GM03348 (cell line): ENCODE measurements at regions not wholly inside any gene's neighbourhood (a gene's known extent, or its start where the extent isn't known, plus 50 kb on each side); places are given as distances from the start of the nearest gene placed in this dataset.
A peak's percentile ranks its signal among the peaks of the same experiment; 100 is the strongest.

Experiments used
- DNase-seq: peaks from one replicate; pipeline ENCODE4 v3.0.0; 2012; ENCODE audit warnings: low spot score

DNA sequence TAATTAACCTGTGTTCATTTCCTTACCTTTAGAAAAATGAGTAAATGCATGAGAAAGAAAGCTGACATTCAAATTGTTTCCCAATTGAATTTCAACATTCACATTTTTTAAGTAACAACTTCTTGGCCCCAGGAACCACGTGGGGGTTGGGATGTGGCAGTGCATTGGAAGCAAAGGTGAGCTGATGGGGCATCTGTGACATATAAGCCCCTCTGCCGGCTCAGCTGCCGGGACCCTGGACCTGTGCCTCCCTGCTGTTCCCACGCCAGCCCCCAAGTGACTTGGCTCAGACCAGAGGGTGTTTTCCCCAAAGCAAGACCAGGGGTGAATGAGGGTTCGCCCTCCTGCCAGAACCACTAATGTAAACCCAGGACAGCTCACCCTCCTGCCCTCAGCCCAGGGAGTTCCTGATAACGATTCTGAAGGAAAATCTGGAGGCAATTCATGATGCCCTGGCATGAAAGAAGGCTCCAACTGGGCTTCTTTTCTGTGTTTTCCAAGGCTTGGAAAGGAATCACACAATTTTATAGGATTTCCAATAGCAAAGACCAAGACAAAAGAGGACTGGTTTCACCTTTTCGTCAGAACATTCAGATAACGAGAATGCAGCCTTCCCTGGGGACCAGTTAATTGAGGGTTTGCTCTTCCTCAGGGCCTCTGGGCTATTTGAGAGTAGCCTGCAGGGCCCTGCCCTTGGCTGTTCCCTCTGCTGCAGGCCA is 193.2 kb upstream of the TWIST2 start:
- no peak for DNase-seq

DNA sequence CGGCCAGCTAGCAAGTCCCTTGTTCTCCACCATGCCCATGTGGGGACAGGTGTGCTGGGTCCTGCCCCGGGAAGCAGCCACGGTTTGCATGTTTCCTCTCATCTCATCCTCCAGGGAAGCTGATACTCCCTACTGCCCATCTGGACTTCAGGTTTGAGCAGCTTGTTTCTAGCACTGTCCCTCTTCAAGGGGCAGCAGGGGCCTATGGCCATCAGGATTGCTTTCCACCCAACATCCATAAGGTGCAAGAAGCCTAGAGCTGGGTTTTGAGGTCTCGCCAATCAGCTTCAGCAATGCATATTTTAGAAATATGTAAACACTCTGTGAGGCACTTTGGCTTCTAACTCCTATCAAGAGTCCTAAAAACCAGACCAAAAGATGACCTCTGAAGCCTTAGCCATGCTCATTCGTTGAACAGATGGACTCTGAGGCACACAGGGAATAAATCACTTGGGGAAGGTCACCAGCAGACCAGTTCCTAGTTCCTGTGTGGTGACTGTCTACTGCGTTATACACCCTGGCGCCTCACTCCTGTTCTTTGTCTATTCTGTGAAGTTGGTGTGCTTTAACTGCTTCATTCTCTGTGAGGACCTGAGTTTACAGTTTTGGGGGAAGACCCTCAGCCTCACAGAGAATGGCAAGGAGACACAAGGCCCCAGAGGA is 192.6 kb upstream of the TWIST2 start:
- no peak for DNase-seq

DNA sequence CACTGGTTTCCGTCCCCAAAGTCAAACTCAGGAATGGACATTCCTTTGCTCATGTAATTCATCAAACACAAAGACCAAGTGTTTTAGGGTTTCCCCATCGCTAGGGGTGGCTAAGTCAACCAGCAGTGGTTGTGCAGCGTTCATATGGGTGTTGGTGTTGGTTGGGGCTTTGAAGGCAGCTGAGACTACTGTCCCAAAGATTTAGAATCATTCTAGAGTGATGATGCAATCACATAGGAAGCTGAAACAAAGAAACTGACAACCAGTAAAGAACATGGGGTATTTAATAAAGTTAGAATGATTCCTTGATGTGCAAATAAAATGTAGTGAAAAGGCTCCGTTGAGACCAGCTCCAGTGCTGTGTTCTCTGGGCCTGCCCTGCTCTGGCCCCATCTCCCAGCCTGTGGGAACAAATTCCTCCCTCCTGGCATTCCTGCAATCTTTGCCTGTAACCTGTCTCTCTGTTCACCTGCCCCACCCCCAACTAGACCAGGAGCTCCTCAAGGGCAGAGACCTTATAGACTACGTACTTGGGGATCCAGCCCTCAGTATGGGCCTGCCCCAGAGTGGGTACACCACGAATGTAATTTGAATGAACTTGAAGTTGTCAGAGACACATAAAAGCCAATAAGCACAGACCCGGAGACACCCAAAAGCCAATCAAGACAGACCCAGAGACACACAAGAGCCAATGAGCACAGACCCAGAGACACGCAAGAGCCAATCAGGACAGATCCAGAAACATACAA is 191.7 kb upstream of the TWIST2 start:
- DNase-seq: no peak

DNA sequence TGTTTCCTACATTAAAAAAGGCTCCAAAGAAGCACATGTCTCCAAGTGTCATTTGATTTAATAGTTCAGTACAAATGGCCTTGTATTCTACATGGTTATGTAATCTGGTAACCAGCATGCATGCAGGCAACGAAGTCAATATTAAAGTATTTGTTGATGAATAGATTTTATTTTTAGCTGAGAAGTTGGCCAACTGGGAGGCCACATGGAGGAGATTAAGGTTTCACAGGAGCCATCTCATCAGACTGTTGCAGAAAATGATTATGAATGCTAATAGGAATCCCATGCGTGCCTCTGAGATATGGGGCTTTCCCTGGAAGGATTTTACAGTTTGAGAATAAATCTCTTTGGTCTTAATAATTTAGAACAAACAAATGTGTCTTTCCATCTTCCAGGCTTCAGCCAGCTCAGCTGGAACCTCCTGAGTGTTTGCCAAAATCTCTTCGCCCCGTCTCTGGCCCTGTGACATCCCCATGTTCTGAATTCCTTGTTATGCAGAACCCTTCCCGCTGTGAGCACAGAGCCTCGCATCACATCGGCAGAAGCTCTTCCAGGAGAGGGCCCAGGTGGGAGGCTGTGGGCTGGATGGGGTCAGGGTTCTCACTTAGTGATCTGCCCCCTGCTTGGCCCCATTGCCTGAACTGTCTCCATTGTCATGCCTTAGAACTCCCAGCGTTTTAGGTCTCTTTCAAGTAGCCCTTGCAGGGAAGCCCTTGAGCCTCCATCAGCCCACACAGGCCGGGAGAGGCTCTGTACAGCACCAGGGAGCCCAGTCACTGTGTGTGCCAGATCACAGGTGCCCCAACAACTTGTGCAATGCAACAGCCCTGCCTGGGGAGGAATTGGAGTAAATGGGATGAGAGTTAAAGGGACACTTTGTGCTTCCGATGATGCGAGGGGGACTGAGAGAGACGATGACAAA is 190.5 kb upstream of the TWIST2 start:
- DNase-seq: peak; percentile 65

DNA sequence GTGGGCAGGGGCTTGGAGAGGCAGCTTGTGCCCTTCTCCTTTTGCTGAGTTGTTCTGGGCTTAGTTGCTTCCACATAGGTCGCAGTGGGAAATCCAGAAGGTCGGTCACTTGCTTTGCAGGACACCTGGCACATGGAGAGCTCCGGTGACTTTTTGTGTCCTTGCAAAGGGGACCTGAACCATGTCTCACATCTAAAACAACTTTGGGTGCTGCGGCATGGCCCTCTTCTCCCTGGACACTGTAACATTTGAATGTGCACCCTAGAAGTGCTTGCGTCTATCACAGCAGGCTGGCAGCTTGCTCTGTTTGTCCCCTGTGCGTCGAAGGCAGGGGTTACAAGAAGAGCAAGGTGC is 189.9 kb upstream of the TWIST2 start:
- no peak for DNase-seq

DNA sequence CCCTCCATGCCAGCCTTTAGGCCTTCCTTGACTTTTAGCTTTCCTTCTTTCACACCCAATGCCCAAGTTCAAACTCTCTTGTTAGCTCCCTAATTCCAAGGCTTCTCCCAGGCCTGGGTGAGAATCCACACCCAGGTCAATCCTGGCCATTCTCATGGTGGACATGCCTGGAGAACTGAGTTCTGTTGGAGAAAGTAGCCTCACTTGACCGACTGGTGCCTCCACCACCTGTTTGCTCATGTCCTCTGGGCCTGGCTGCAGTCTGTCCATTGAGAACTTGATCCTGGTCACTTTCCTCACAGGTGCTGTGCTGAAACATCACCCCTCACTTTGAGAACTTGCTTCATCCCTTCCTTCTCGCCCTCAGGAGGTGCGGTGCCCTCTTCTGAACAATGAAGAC is 189.1 kb upstream of the TWIST2 start:
- no peak for DNase-seq

DNA sequence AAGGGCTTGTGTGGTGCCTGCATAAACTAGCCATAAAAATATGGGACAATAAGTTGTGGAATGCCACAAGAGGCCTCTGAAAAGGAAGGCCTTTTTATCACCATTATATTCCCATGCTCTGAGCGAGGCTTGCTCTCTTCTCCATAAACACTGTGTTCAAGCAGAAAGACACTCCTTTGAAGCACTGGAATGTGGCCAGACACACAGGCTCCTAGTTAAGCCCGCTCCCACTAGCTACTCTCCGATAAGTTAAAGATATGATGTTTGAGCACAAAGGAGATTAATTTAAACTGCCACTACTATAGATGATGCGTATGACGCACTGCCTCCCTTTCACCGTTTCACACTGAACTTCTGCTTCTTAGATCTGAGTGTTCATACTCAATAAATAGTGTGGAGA is 188.7 kb upstream of the TWIST2 start:
- no peak for DNase-seq

DNA sequence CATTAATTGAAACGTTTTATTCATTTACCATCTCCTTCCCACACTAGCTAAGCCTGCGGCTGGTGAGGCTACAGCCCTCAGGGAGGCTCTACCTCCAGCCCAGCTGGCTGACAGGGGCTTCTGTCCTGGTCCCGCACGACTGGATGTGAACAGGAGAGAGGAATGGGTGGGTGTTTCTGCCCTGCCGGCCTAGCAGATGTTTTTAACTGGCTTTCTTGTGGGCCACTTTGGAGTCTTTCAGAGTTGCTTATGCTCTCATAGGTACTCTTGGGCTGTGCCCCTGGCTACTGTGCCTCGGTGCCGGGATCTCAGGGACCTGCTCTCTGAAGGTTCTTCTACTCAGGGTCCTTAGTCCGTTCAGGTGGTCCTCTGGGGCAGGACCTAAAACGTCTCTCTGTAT is 184.3 kb upstream of the TWIST2 start:
- no peak for DNase-seq

DNA sequence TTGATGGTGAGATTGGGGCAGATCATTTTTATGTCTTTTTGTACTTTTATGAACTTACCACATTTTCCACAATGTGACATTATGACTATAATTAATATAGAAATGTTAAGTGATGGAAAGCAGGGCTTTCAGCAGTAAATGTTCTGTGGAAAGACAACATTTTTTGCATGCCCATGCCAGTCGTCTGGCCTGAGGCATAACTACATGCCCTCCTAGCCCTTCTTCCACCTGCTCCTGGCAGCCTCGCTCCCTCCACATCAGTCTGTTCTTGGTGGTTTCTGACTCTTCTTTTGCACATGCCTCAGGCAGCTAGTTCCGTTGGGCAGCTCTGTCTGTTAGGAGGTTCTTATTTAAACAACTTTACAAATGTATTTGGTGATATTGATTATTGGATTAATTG is 182.0 kb upstream of the TWIST2 start:
- DNase-seq: no peak

DNA sequence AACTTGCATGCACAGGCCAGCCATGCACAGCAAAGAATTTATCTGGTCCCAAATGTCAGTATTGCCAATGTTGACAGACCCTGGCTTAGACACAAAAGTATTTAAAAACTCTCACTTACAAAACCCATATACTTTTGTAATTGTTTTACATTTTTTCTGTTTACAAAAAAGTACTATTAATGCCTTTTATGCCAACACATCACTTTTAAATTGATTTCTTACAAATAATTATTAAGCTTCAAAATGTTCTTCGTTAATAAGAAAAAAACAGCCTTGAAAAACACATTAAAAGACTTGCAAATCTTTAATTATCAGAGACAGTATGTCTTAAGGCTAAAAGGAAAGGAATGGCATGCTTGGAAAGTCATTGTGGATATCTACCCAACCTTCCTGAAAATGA is 181.3 kb upstream of the TWIST2 start:
- no peak for DNase-seq

DNA sequence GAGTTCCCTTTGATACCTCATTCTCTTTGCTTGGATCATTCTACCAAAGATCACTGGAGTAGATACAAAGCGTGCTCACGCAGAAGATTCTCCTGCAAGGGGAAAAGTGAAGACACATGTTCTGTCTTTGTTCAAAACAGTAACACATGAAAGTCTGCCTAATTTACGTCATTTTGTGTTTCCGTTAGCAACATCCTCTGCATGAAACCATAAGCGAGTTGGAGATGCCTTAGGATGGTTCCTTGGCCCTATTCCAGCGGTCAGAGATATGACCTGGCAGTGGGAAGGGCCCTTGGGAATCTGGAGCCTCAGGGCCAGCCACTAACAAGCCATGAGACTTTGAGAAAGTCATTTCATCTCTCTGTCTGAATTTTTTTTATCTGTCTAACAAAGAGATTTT is 180.9 kb upstream of the TWIST2 start:
- peak; percentile 40 for DNase-seq

DNA sequence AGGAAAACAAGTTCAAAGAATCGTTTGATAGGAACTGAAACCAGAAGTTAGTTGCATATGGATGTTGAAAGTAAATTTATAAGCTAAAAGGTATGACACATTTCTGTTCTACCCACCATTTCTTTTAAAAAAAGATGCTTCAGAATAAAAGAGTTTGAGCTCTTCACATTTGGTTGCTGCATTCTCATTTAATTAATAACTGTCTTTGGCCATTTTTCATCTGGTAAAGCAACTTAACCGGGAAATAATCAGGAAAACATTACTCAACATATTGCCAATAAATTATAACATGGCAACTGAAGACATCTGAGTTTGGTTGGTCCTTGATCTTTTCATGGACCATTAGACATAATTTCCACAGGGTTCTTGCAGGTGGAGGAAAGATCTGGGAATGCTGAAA is 180.2 kb upstream of the TWIST2 start:
- DNase-seq: no peak

DNA sequence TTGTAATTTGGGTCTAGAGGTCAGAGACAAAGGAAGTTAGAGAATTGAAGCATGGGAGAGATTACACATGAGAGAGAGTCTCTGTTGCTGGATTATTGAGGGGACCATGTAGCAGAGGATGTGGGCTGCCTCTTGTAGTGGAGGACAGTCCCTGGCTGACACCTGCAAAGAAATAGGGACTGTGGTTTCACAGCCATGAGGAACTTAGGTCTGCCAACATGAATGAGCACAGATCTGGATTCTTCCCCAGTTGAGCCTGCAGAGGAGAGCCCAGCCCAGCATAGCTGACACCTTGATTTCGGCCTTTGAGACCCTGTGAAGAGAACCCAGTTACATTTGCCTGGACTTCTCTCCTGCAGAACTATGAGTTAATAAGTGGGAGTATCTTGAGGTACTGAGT is 179.5 kb upstream of the TWIST2 start:
- DNase-seq: no peak

DNA sequence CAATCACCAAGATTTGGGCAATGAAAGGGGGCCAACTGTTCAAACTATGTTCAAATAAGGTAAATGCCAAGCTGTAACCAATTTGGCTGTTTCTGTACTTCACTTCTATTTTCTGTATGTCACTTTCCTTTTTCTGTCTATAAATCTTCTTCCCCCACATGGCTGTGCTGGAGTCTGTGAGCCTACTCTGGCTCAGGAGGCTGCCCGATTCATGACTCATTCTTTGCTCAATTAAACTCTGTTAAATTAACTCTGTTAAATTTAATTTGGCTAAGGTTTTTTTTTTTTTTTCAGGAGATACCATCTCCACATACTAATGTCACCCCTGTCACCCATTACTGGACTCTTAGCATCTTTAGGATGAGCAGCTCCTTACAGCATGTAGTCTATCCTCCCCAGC is 178.8 kb upstream of the TWIST2 start:
- no peak for DNase-seq

DNA sequence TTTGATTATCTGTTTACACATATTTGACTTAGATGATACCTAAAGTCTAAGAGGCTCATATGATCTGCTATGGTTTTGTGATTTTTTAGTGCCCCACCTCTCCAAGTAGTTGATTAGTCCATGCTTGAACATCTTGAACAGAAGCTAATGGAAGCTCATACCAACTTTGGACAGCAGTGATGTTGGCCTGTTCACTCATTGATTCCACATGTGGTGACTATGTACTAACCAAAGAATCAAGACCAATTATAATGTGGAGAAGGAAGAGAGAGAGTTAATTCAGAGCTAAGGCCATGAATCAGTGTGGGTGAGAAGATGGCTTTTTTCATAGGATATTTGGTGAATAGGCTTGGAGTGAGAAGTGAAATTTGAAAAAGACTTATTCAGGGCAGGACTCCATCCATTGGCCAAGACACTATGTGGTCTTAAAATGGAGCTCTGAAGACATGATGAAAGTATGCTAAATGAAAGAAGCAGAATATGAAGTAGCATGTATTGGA is 178.3 kb upstream of the TWIST2 start:
- DNase-seq: no peak

DNA sequence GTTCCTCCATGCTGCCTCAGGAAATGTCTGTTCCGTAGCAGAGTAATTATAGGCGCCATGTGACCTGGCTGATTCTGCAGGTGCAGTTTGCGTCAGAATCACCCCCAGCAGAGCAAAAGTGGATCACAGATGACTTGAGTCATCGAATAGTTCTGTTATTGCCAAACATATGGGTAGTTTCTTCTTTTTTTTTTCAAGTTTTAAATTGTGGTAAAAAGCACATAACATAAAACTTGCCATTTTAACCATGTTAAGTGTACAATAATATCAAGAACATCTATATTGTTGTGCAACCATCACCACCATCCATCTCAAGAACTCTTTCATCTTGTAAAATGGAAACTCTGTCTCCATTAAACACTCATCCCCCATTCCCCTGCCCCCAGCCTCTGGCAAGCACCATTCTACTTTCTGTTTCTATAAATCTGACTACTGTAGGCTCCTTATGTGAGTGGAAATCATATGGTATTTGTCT is 177.7 kb upstream of the TWIST2 start:
- DNase-seq: no peak

DNA sequence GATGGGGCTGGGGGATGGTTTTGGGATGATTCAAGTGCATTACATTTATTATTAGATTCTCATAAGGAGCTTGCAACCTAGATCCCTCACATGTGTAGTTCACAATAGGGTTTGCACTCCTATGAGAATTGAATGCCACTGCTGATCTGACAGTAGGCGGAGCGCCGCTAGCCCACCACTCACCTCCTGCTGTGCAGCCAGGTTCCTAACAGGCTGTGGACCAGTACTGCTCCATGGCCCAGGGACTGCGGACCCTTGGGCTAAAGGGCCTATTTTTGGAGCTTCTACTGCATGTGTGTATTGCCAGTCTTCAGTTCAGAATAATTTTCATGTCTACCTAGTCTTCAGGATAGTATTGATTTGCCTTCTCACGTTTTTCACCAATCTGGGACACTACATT is 165.3 kb upstream of the TWIST2 start:
- no peak for DNase-seq

DNA sequence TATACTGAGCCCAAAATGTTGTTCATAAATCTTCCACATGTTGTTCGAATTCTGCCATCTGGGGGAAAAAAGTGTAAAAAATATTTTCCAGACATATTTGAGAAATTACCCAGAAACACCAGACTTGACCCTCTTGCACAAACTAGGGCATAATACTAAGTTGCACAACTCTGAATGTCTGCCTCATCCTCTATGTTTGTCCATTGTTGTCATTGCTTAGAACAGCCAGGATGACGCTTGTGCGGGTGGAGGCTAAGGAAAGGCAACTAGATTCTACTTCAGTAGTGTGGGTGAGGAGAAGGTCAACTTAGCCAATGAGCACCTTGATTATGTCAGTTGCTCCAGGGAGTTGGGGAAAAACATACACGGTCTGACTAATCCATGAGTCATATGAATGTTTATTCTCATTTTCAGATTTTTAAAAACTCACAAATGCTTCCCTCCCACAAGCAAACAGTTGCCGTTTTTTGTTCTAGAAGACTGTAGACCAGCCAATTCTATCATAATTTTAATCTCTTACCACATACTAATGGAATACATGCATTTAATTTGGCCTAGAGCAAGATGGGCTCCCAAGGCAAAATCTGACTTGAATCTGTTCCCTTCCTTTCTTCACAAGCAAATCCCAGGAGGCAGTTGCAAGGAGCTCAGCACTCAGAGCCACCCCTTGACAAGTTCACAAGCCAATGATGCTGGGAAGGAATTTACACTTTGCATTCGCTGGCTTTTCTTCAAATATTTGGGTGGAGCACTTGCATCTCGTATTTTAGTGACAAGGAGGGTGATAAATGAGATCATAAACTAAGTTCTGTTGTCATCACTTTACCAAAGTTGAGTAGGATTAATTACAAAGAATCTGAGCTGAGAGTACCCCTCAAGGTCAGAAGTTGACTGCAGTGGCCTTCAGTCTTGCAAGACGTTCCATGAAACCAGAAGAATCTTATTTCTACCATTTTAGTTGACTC is 163.2 kb upstream of the TWIST2 start:
- DNase-seq: peak; percentile 91

DNA sequence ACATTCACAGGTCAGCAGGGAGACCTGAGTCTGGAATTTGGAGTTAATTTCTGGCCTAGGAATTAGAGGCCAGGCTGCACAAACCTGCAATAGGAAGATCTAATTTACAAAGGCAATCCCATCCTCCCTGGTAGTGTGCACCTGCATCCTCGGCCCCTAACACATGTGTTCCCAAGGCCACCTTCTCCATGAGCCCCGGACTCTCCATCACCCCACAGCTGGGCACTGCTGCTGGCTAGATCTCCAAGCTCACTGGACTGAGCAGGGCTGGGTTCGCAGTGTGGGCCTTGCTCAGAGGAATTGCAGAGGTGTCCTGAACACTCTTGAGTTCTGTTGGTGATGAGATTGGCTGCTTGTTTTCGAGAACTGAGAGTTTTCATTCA is 162.6 kb upstream of the TWIST2 start:
- DNase-seq: no peak

DNA sequence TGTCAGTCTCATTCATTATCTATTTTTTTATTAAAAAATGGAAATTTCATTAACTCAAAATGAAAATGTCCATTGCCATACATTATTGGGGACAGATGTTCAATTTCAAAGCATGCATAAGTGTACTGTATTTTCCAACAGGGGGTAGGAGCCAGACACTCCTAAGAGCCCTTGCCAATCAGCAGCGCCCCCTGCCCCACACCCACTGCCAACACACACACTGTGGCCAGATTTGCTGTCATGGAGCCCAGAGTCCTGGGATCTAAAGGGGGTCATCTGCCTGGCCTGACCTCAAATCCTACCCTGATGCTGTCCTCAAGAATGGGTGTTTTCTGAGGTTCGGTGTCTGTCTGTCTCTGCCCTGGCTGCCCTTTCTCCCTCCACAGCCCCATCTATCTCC is 162.2 kb upstream of the TWIST2 start:
- no peak for DNase-seq

DNA sequence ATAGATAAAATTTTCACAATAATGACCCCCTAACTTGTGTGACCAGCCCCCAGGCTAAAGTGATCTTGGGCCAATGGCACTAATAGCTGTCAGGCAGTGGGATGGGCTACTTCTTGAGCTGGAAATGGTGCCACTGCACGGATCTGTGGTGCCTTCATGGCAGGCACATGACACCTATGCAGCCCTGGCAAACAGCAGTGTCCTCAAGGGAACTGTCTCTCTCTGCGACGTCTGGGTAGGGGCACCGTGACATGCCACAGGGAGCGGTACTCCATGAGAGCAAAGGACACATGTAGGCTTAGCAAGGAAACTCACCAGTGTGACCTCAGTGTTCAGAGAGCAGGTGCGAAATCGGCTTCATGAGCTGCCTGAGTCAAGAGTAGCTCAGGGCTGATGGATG is 161.7 kb upstream of the TWIST2 start:
- DNase-seq: no peak
